H9 (cell line): ENCODE measurements at regions not wholly inside any gene's neighbourhood (a gene's known extent, or its start where the extent isn't known, plus 50 kb on each side); places are given as distances from the start of the nearest gene placed in this dataset.
A peak's percentile ranks its signal among the peaks of the same experiment; 100 is the strongest.

Experiments used
- DNase-seq: peaks from one replicate; pipeline ENCODE4 v3.0.0-alpha.2; 2017
- H2AFZ ChIP-seq: one replicate; pipeline ENCODE4 v1.6.1; 2013; ENCODE audit warnings: mild to moderate bottlenecking, low read length, control low read depth, moderate library complexity
- H2AK5ac ChIP-seq: 2 replicates; pipeline ENCODE4 v1.6.1; 2013; ENCODE audit warnings: low read length, control low read depth, mixed read lengths; ENCODE audit not compliant: insufficient read length
- H2BK120ac ChIP-seq: one replicate; pipeline ENCODE4 v1.6.1; 2013; ENCODE audit warnings: low read depth, mild to moderate bottlenecking, low read length, control low read depth, inconsistent platforms; ENCODE audit not compliant: poor library complexity, severe bottlenecking
- H2BK12ac ChIP-seq: 2 replicates; pipeline ENCODE4 v1.6.1; 2013; ENCODE audit warnings: low read length, control low read depth, mixed read lengths, low read depth; ENCODE audit not compliant: insufficient read length
- H2BK15ac ChIP-seq: 2 replicates; pipeline ENCODE4 v1.6.1; 2013; ENCODE audit warnings: low read depth, low read length, control low read depth
- H2BK20ac ChIP-seq: one replicate; pipeline ENCODE4 v1.6.1; 2013; ENCODE audit warnings: low read depth, mild to moderate bottlenecking, low read length, control low read depth, inconsistent platforms; ENCODE audit not compliant: poor library complexity, severe bottlenecking
- H2BK5ac ChIP-seq: 2 replicates; pipeline ENCODE4 v1.6.1; 2013; ENCODE audit warnings: low read length, control low read depth, mixed read lengths; ENCODE audit not compliant: insufficient read length
- H3K14ac ChIP-seq: 2 replicates; pipeline ENCODE4 v1.6.1; 2013; ENCODE audit warnings: low read length, control low read depth; ENCODE audit not compliant: insufficient read depth
- H3K18ac ChIP-seq: 2 replicates; pipeline ENCODE4 v1.6.1; 2013; ENCODE audit warnings: low read depth, mild to moderate bottlenecking, mixed read lengths, low read length, control low read depth; ENCODE audit not compliant: insufficient read length
- H3K23ac ChIP-seq: 2 replicates; pipeline ENCODE4 v1.6.1; 2013; ENCODE audit warnings: low read length, control low read depth, mixed read lengths, low read depth; ENCODE audit not compliant: insufficient read length
- H3K23me2 ChIP-seq: 2 replicates; pipeline ENCODE4 v1.6.1; 2013; ENCODE audit warnings: low read depth, mild to moderate bottlenecking, mixed read lengths, low read length, control low read depth; ENCODE audit not compliant: insufficient read length, poor library complexity, severe bottlenecking
- H3K27ac ChIP-seq: 2 replicates; pipeline ENCODE4 v1.5.1; 2013; ENCODE audit warnings: low read length, control low read depth, mixed read lengths, low read depth; ENCODE audit not compliant: insufficient read length
- H3K27me3 ChIP-seq: 2 replicates; pipeline ENCODE4 v1.6.1; 2013; ENCODE audit warnings: low read length, control low read depth, inconsistent platforms; ENCODE audit not compliant: insufficient read depth
- H3K4ac ChIP-seq: 2 replicates; pipeline ENCODE4 v1.6.1; 2013; ENCODE audit warnings: low read depth, mild to moderate bottlenecking, control low read depth, inconsistent platforms, low read length, moderate library complexity
- H3K4me1 ChIP-seq: 2 replicates; pipeline ENCODE4 v1.6.1; 2013; ENCODE audit warnings: low read length, control low read depth, inconsistent platforms; ENCODE audit not compliant: insufficient read depth
- H3K4me2 ChIP-seq: 2 replicates; pipeline ENCODE4 v1.6.1; 2013; ENCODE audit warnings: low read length, control low read depth, mixed read lengths; ENCODE audit not compliant: insufficient read length, insufficient read depth
- H3K56ac ChIP-seq: 2 replicates; pipeline ENCODE4 v1.6.1; 2013; ENCODE audit warnings: low read depth, mild to moderate bottlenecking, mixed read lengths, low read length, control low read depth; ENCODE audit not compliant: insufficient read length
- H3K79me1 ChIP-seq: 2 replicates; pipeline ENCODE4 v1.6.1; 2013; ENCODE audit warnings: low read depth, mild to moderate bottlenecking, moderate library complexity, low read length, control low read depth, inconsistent platforms; ENCODE audit not compliant: insufficient read depth, poor library complexity, severe bottlenecking
- H3K79me2 ChIP-seq: 2 replicates; pipeline ENCODE4 v1.6.1; 2013; ENCODE audit warnings: low read length, control low read depth, inconsistent platforms; ENCODE audit not compliant: insufficient read depth
- H3K9ac ChIP-seq: 2 replicates; pipeline ENCODE4 v1.6.1; 2013; ENCODE audit warnings: low read length, control low read depth, mixed read lengths; ENCODE audit not compliant: insufficient read length; ENCODE audit errors: extremely low read depth
- H3K9me3 ChIP-seq: one replicate; pipeline ENCODE4 v1.6.1; 2013; ENCODE audit warnings: low read depth, low read length, inconsistent platforms; ENCODE audit not compliant: control insufficient read depth
- H3T11ph ChIP-seq: one replicate; pipeline ENCODE4 v1.6.1; 2013; ENCODE audit warnings: mild to moderate bottlenecking, low read length, control low read depth, inconsistent platforms
- H4K20me1 ChIP-seq: one replicate; pipeline ENCODE4 v1.6.1; 2013; ENCODE audit not compliant: control insufficient read depth, insufficient read length, insufficient read depth
- H4K5ac ChIP-seq: 2 replicates; pipeline ENCODE4 v1.6.1; 2013; ENCODE audit warnings: low read depth, mild to moderate bottlenecking, mixed read lengths, low read length, control low read depth; ENCODE audit not compliant: insufficient read length
- H4K8ac ChIP-seq: replicated peaks from 2 replicates; pipeline ENCODE4 v1.6.1; 2013; ENCODE audit warnings: low read length, control low read depth, mixed read lengths, low read depth; ENCODE audit not compliant: insufficient read length
- H4K91ac ChIP-seq: 2 replicates; pipeline ENCODE4 v1.6.1; 2013; ENCODE audit warnings: low read depth, mild to moderate bottlenecking, moderate library complexity, mixed read lengths, low read length, control low read depth; ENCODE audit not compliant: insufficient read length
- H3K27ac Mint-ChIP-seq, 3 experiments: 2 replicates in 2 of 3; 3 replicates in 1 of 3; pipeline ENCODE4 v1.8.0; 2020 to 2021; ENCODE audit warnings: mixed read lengths in 3 of 3, mild to moderate bottlenecking in 1 of 3, moderate library complexity in 1 of 3
- H3K27me3 Mint-ChIP-seq: 2 replicates; pipeline ENCODE4 v1.8.0; 2021; ENCODE audit warnings: low read depth, mild to moderate bottlenecking, moderate library complexity, mixed read lengths
- H3K36me3 Mint-ChIP-seq, 3 experiments: 2 replicates in 2 of 3; 3 replicates in 1 of 3; pipeline ENCODE4 v1.8.0; 2020 to 2021; ENCODE audit warnings: low read depth in 3 of 3, mixed read lengths in 3 of 3; ENCODE audit not compliant: insufficient read depth in 1 of 3
- H3K4me1 Mint-ChIP-seq, 2 experiments: 2 replicates each; pipeline ENCODE4 v1.8.0; 2020; ENCODE audit warnings: mixed read lengths in 2 of 2
- H3K4me3 Mint-ChIP-seq, 2 experiments: 2 replicates in 1 of 2; 3 replicates in 1 of 2; pipeline ENCODE4 v1.8.0; 2020 to 2021; ENCODE audit warnings: mild to moderate bottlenecking in 2 of 2, mixed read lengths in 2 of 2, moderate library complexity in 1 of 2
- H3K9me3 Mint-ChIP-seq, 2 experiments: 2 replicates in 1 of 2; 3 replicates in 1 of 2; pipeline ENCODE4 v1.8.0; 2020; ENCODE audit warnings: mild to moderate bottlenecking in 2 of 2, mixed read lengths in 2 of 2, moderate library complexity in 1 of 2
- TF ChIP-seq, protein P1 (sequence below): fragments of 200-600 bp; sonication (generic); conservative IDR thresholded peaks from 3 replicates; pipeline ENCODE4 v1.8.0; 2021; ENCODE audit warnings: antibody characterized with exemption, mild to moderate bottlenecking

DNA sequence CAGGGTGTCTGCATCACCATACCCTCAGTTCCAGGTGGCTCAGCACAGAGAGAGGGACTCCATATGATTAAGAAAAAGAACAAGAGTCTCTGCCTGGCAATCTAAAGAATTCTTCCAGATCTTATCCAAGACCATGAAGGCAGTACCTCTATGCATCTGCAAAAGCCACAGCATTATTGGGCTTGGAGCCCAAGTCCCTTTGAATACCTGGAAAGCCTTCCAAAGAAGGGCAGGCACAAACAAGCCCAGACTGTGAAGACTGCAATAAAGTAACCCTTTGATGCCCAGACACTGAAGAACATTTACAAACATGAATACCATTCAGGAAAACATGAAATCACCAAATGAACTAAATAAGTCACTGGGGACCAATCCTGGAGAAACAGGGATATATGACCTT, 60.9 kb upstream of the DIPK2A start:
- Mint-ChIP-seq H3K27me3 (no peaks in the 10 kb centered on the region), H3K4me1 (peaks cover 0 to 4% of the 10 kb centered on the region in 2 experiments; a peak in 1 of 4 replicates), H3K9me3 (no peaks in the 10 kb centered on the region), H3K36me3 (no peaks in the 10 kb centered on the region), H3K27ac (0 out of 7 replicates have a peak overlapping the region, but pooled peaks of 1 of the 3 experiments have one; percentile 20), H3K4me3 (no peak overlapping the region)
- TF ChIP-seq, protein P1, sequence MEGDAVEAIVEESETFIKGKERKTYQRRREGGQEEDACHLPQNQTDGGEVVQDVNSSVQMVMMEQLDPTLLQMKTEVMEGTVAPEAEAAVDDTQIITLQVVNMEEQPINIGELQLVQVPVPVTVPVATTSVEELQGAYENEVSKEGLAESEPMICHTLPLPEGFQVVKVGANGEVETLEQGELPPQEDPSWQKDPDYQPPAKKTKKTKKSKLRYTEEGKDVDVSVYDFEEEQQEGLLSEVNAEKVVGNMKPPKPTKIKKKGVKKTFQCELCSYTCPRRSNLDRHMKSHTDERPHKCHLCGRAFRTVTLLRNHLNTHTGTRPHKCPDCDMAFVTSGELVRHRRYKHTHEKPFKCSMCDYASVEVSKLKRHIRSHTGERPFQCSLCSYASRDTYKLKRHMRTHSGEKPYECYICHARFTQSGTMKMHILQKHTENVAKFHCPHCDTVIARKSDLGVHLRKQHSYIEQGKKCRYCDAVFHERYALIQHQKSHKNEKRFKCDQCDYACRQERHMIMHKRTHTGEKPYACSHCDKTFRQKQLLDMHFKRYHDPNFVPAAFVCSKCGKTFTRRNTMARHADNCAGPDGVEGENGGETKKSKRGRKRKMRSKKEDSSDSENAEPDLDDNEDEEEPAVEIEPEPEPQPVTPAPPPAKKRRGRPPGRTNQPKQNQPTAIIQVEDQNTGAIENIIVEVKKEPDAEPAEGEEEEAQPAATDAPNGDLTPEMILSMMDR: no peak
- DNase-seq: no peak
- H2BK120ac ChIP-seq: no peak overlapping the region
- no peak overlapping the region for H2BK20ac ChIP-seq
- H2AFZ ChIP-seq: no peak overlapping the region
- no peak overlapping the region for H3K56ac ChIP-seq
- no peak overlapping the region for H2AK5ac ChIP-seq
- no peaks in the 10 kb centered on the region for H3K9me3 ChIP-seq
- H3K4ac ChIP-seq: no peak overlapping the region
- H2BK12ac ChIP-seq: no peak overlapping the region
- no peak overlapping the region for H3K27ac ChIP-seq
- no peak overlapping the region for H3K18ac ChIP-seq
- H3K14ac ChIP-seq: no peak overlapping the region
- no peaks in the 10 kb centered on the region for H3K4me1 ChIP-seq
- no peaks in the 10 kb centered on the region for H3K27me3 ChIP-seq
- H2BK15ac ChIP-seq: no peak overlapping the region
- H4K91ac ChIP-seq: no peak overlapping the region
- no peak overlapping the region for H3K9ac ChIP-seq
- H4K8ac ChIP-seq: no peak overlapping the region
- H2BK5ac ChIP-seq: no peak overlapping the region
- H4K5ac ChIP-seq: no peak overlapping the region
- H3K79me2 ChIP-seq: no peaks in the 10 kb centered on the region
- no peaks in the 10 kb centered on the region for H3K79me1 ChIP-seq
- H3K4me2 ChIP-seq: no peak overlapping the region
- H4K20me1 ChIP-seq: no peaks in the 10 kb centered on the region
- no peak overlapping the region for H3T11ph ChIP-seq
- H3K23ac ChIP-seq: no peak overlapping the region
- H3K23me2 ChIP-seq: no peaks in the 10 kb centered on the region
